Activated CD8-positive, alpha-beta memory T cell treated with anti-CD3 and anti-CD28 coated beads for 24 hours (primary cell): ENCODE measurements at regions not wholly inside any gene's neighbourhood (a gene's known extent, or its start where the extent isn't known, plus 50 kb on each side); places are given as distances from the start of the nearest gene placed in this dataset.
A peak's percentile ranks its signal among the peaks of the same experiment; 100 is the strongest.
"Not testable (repeated sequence)": the region's sequence is repeated elsewhere in the genome, so short reads cannot be mapped to it uniquely, and the experiment has no call there.

Source experiments
- DNase-seq: peaks from one replicate; pipeline ENCODE4 v3.0.0-alpha.2; 2020

GRCh38 chr10:28969413-28969812 is 292.1 kb downstream of the BAMBI start:
- no peak for DNase-seq

- no peak for DNase-seq
Measured at GRCh38 chr10:28970231-28970630, 292.9 kb downstream of the BAMBI start.

GRCh38 chr10:28971255-28971654 is 293.9 kb downstream of the BAMBI start:
- no peak for DNase-seq

- DNase-seq: no peak
Measured at GRCh38 chr10:28971764-28972163, 294.4 kb downstream of the BAMBI start.

- no peak for DNase-seq
Measured at GRCh38 chr10:28973309-28973972, 296.1 kb downstream of the BAMBI start.

- no peak for DNase-seq
Measured at GRCh38 chr10:28975891-28976531, 298.7 kb downstream of the BAMBI start.

GRCh38 chr10:28977518-28977917 is 300.2 kb downstream of the BAMBI start:
- no peak for DNase-seq

- DNase-seq: no peak
Measured at GRCh38 chr10:28980264-28980663, 302.9 kb downstream of the BAMBI start.

GRCh38 chr10:28981007-28981406 is 303.7 kb downstream of the BAMBI start:
- DNase-seq: no peak

GRCh38 chr10:28982974-28983373 is 305.7 kb downstream of the BAMBI start:
- DNase-seq: no peak

GRCh38 chr10:28983799-28984198 is 305.1 kb upstream of the LYZL1 start:
- no peak for DNase-seq

GRCh38 chr10:28984431-28984830 is 304.4 kb upstream of the LYZL1 start:
- DNase-seq: no peak

- DNase-seq: no peak
Measured at GRCh38 chr10:28985137-28985885, 303.6 kb upstream of the LYZL1 start.

GRCh38 chr10:28986117-28986792 is 302.6 kb upstream of the LYZL1 start:
- no peak for DNase-seq

- no peak for DNase-seq
Measured at GRCh38 chr10:28986856-28987255, 302.0 kb upstream of the LYZL1 start.

GRCh38 chr10:28987555-28988320 is 301.1 kb upstream of the LYZL1 start:
- DNase-seq: no peak

- DNase-seq: no peak
Measured at GRCh38 chr10:28988980-28989379, 299.9 kb upstream of the LYZL1 start.

- DNase-seq: peak; percentile 61
Measured at GRCh38 chr10:28991333-28992270, 297.3 kb upstream of the LYZL1 start.

- DNase-seq: no peak
Measured at GRCh38 chr10:28993056-28993455, 295.8 kb upstream of the LYZL1 start.

GRCh38 chr10:28993861-28994260 is 295.0 kb upstream of the LYZL1 start:
- no peak for DNase-seq

GRCh38 chr10:28994802-28995201 is 294.1 kb upstream of the LYZL1 start:
- not testable (repeated sequence) for DNase-seq

- no peak for DNase-seq
Measured at GRCh38 chr10:28995497-28995896, 293.4 kb upstream of the LYZL1 start.
